ENCODE measurements at regions not wholly inside any gene's neighbourhood (a gene's known extent, or its start where the extent isn't known, plus 50 kb on each side); places are given as distances from the start of the nearest gene placed in this dataset.

- Histone ChIP-seq H4K20me1 (ENCODE audit: control insufficient read depth, insufficient read depth, insufficient read length) (no peaks in the 10 kb centered on the region), H3K4me2 (ENCODE audit: insufficient read depth, insufficient read length, low read length) (no peak overlapping the region), H2BK20ac (ENCODE audit: low read depth, low read length, poor library complexity, severe bottlenecking) (no peak overlapping the region), H2AK5ac (ENCODE audit: insufficient read length, low read length) (no peak overlapping the region), H3K79me1 (ENCODE audit: insufficient read depth, low read depth, low read length, poor library complexity, severe bottlenecking) (no peaks in the 10 kb centered on the region), H3T11ph (ENCODE audit: low read length) (no peak overlapping the region), H3K23ac (ENCODE audit: insufficient read length, low read depth, low read length) (no peak overlapping the region), H2AFZ (ENCODE audit: low read length) (no peak overlapping the region), H3K27me3 (ENCODE audit: insufficient read depth, low read length) (no peaks in the 10 kb centered on the region; the same call in 1 of the 2 replicates), H3K4me1 (ENCODE audit: insufficient read depth, low read length) (no peaks in the 10 kb centered on the region), H2BK5ac (ENCODE audit: insufficient read length, low read length) (no peak overlapping the region), H3K27ac (ENCODE audit: insufficient read length, low read depth, low read length) (no peak overlapping the region), H4K91ac (ENCODE audit: insufficient read length, low read depth, low read length) (no peak overlapping the region), H3K4ac (ENCODE audit: low read depth, low read length) (no peak overlapping the region), H2BK12ac (ENCODE audit: insufficient read length, low read depth, low read length) (no peak overlapping the region), H4K5ac (ENCODE audit: insufficient read length, low read depth, low read length) (no peak overlapping the region), H3K18ac (ENCODE audit: insufficient read length, low read depth, low read length) (no peak overlapping the region), H3K14ac (ENCODE audit: insufficient read depth, low read length) (no peak overlapping the region), H3K56ac (ENCODE audit: insufficient read length, low read depth, low read length) (no peak overlapping the region), H3K79me2 (ENCODE audit: insufficient read depth, low read length) (no peaks in the 10 kb centered on the region), H3K23me2 (ENCODE audit: insufficient read length, low read depth, low read length, poor library complexity, severe bottlenecking) (no peaks in the 10 kb centered on the region), H2BK15ac (ENCODE audit: low read depth, low read length) (no peak overlapping the region), H4K8ac (replicated peaks; ENCODE audit: insufficient read length, low read depth, low read length) (no peak overlapping the region), H2BK120ac (ENCODE audit: low read depth, low read length, poor library complexity, severe bottlenecking) (no peak overlapping the region), H3K9me3 (ENCODE audit: control insufficient read depth, low read depth, low read length) (no peaks in the 10 kb centered on the region), H3K9ac (ENCODE audit: extremely low read depth, insufficient read length, low read length) (no peak overlapping the region)
- WGBS (ENCODE audit: extremely low coverage, insufficient read length, low lambda C conversion rate), result no CpG with 5 or more reads among the region's 1 CpG
- H3K4me1 Mint-ChIP-seq, result no peaks in the 10 kb centered on the region
- H3K27me3 Mint-ChIP-seq (ENCODE audit: low read depth), result no peaks in the 10 kb centered on the region
- TF ChIP-seq, protein P1, sequence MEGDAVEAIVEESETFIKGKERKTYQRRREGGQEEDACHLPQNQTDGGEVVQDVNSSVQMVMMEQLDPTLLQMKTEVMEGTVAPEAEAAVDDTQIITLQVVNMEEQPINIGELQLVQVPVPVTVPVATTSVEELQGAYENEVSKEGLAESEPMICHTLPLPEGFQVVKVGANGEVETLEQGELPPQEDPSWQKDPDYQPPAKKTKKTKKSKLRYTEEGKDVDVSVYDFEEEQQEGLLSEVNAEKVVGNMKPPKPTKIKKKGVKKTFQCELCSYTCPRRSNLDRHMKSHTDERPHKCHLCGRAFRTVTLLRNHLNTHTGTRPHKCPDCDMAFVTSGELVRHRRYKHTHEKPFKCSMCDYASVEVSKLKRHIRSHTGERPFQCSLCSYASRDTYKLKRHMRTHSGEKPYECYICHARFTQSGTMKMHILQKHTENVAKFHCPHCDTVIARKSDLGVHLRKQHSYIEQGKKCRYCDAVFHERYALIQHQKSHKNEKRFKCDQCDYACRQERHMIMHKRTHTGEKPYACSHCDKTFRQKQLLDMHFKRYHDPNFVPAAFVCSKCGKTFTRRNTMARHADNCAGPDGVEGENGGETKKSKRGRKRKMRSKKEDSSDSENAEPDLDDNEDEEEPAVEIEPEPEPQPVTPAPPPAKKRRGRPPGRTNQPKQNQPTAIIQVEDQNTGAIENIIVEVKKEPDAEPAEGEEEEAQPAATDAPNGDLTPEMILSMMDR (conservative IDR thresholded peaks at IDR 0.05), result no peak
- peaks cover 31 to 37% of the 10 kb centered on the region in 2 experiments; a peak in 4 of 5 replicates for H3K9me3 Mint-ChIP-seq
- no peak for DNase-seq
- H3K27ac Mint-ChIP-seq, result no peak overlapping the region
- no peak overlapping the region for H3K4me3 Mint-ChIP-seq
- H3K36me3 Mint-ChIP-seq (ENCODE audit: insufficient read depth in 1 of 3, low read depth in 3 of 3), result peaks cover 3 to 37% (median 7%) of the 10 kb centered on the region in 3 experiments; a peak in 6 of 7 replicates
These were observed 225.5 kb downstream of the HDGFL1 start for GRCh38 chr6:22794844-22795243.
